OCI-LY1 (cell line): ENCODE measurements at regions not wholly inside any gene's neighbourhood (a gene's known extent, or its start where the extent isn't known, plus 50 kb on each side); places are given as distances from the start of the nearest gene placed in this dataset.

Experiments used
- CTCF ChIP-seq: fragments of 200-600 bp; sonication (generic), shearing (Covaris generic); IDR thresholded peaks from 2 replicates; pipeline ENCODE4 v1.5.1; 2017; ENCODE audit warnings: mild to moderate bottlenecking, antibody characterized with exemption, low read length, moderate library complexity, mixed read lengths
- EZH2 ChIP-seq: fragments of 200-600 bp; sonication (generic), shearing (Covaris generic); IDR thresholded peaks from 2 replicates; pipeline ENCODE4 v1.8.0; 2017; ENCODE audit warnings: borderline replicate concordance, mixed run types, mild to moderate bottlenecking, antibody characterized with exemption, low read length, moderate library complexity, mixed read lengths

GRCh38 chr3:135728007-135728721 lies 237.4 kb upstream of the PPP2R3A start:
- TF ChIP-seq CTCF (no peak), EZH2 (no peak)
